Cardiac muscle cell (in vitro differentiated cells and primary cell): ENCODE measurements at regions not wholly inside any gene's neighbourhood (a gene's known extent, or its start where the extent isn't known, plus 50 kb on each side); places are given as distances from the start of the nearest gene placed in this dataset.
A peak's percentile ranks its signal among the peaks of the same experiment; 100 is the strongest.

ENCODE experiments used
- DNase-seq, 2 donors: peaks; one replicate each; pipeline versions ENCODE4 v3.0.0 to v3.0.0-alpha.2; 2010 to 2017; ENCODE audit warnings: low read depth in 1 of 2, low spot score in 1 of 2
- H3K27ac ChIP-seq: fragments of 200-600 bp; sonication (generic); 2 replicates; pipeline ENCODE4 v1.5.1; 2016
- H3K27me3 ChIP-seq: fragments of 200-600 bp; sonication (generic); 2 replicates; pipeline ENCODE4 v1.6.0; 2016; ENCODE audit warnings: control low read depth
- H3K36me3 ChIP-seq: fragments of 200-600 bp; sonication (generic); 2 replicates; pipeline ENCODE4 v1.5.1; 2016; ENCODE audit warnings: control low read depth
- H3K4me1 ChIP-seq: fragments of 200-600 bp; sonication (generic); 2 replicates; pipeline ENCODE4 v1.8.1; 2017; ENCODE audit warnings: low read depth, mild to moderate bottlenecking, mixed run types
- H3K4me3 ChIP-seq: fragments of 200-600 bp; sonication (generic); 2 replicates; pipeline ENCODE4 v1.5.1; 2016; ENCODE audit warnings: mild to moderate bottlenecking
- H3K9me3 ChIP-seq: fragments of 200-600 bp; sonication (generic); 2 replicates; pipeline ENCODE4 v1.5.1; 2017; ENCODE audit warnings: low read depth, mild to moderate bottlenecking, control low read depth
- TF ChIP-seq, protein P1 (sequence below): IDR thresholded peaks from 2 replicates; pipeline ENCODE4 v1.5.1; 2012; ENCODE audit warnings: low read depth, mild to moderate bottlenecking, low read length

DNA sequence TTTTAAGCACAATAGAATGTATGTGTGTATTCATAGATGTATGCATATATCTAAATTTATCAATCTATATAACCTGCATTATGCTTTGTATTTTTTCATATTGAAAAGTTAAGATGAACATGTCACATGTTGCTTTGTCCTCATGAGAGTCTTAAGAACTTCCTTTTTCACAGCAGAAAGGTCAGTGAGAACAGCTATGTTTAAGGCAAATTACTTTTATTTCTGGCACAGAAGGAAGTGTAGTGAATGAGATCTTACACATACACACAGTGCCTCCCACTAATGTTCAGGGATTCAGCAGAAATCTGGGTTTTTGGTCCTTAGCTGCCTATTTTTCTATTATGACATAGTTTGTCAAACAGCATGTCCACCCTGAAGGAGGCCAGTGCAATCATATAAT, 134.8 kb downstream of the TMEM26 start:
- H3K4me3 ChIP-seq = no peak overlapping the region
- TF ChIP-seq, protein P1, sequence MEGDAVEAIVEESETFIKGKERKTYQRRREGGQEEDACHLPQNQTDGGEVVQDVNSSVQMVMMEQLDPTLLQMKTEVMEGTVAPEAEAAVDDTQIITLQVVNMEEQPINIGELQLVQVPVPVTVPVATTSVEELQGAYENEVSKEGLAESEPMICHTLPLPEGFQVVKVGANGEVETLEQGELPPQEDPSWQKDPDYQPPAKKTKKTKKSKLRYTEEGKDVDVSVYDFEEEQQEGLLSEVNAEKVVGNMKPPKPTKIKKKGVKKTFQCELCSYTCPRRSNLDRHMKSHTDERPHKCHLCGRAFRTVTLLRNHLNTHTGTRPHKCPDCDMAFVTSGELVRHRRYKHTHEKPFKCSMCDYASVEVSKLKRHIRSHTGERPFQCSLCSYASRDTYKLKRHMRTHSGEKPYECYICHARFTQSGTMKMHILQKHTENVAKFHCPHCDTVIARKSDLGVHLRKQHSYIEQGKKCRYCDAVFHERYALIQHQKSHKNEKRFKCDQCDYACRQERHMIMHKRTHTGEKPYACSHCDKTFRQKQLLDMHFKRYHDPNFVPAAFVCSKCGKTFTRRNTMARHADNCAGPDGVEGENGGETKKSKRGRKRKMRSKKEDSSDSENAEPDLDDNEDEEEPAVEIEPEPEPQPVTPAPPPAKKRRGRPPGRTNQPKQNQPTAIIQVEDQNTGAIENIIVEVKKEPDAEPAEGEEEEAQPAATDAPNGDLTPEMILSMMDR = no peak

DNA sequence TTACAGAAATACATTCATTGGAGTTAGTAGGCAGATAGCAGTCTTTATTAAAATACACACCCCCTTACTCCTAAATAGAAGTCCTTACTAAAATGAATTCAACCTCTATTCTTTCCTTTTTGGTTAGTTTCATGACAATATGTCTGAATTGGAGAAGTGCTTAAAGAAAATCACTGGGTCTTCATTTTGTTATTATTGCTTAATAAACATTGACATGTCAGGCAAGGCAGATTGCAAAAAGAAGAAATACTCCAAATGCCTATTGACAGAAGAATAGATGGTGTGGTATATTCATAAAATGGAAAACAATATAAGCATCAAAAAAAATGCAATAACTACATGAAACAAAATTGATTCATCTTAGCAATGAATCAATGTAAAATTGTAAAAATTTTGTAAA, 135.5 kb downstream of the TMEM26 start:
- H3K4me3 ChIP-seq = no peak overlapping the region
- H3K27ac ChIP-seq = no peak overlapping the region
- H3K36me3 ChIP-seq = no peaks in the 10 kb centered on the region
- no peaks in the 10 kb centered on the region for H3K4me1 ChIP-seq
- no peaks in the 10 kb centered on the region for H3K27me3 ChIP-seq
- DNase-seq = no peak
- no peaks in the 10 kb centered on the region for H3K9me3 ChIP-seq
- TF ChIP-seq, protein P1 = no peak

More for the DNA sequence above, 134.8 kb downstream of the TMEM26 start:
- H3K27ac ChIP-seq = no peak overlapping the region
- H3K4me1 ChIP-seq = no peaks in the 10 kb centered on the region
- no peak for DNase-seq
- H3K36me3 ChIP-seq = no peaks in the 10 kb centered on the region
- no peaks in the 10 kb centered on the region for H3K27me3 ChIP-seq
- no peaks in the 10 kb centered on the region for H3K9me3 ChIP-seq

DNA sequence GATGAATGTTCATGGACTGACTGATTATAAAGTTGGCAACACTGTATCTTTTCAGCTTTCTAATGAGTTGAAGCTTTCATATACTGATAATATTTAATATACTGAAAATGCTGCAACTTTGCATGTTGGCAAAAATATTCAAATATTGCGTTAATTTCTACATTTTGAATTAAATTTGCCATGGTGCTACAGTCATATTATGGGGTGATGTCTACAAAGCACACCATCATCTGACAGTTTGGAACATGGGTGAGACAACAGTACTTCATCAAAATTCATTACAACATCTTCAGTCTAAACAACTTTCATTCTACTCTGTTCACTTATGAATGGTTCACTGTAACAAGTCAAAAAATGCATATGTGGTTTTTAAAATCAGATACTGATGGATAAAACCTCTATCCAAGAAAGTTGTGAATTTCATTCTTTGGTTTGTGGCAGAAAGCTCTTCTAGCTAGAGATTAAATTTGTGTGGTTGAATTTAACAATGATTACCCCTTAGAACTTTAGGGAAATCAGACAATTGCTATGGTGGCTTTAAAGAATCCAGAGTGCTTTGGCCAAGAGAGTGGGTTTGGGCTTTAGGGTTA, 136.4 kb downstream of the TMEM26 start:
- peak in 1 of 2 donors; percentile 47 for DNase-seq
- Histone ChIP-seq H3K4me1 (no peaks in the 10 kb centered on the region), H3K4me3 (no peak overlapping the region), H3K9me3 (no peaks in the 10 kb centered on the region), H3K27me3 (no peaks in the 10 kb centered on the region), H3K36me3 (no peaks in the 10 kb centered on the region), H3K27ac (no peak overlapping the region)
- TF ChIP-seq, protein P1 = no peak

DNA sequence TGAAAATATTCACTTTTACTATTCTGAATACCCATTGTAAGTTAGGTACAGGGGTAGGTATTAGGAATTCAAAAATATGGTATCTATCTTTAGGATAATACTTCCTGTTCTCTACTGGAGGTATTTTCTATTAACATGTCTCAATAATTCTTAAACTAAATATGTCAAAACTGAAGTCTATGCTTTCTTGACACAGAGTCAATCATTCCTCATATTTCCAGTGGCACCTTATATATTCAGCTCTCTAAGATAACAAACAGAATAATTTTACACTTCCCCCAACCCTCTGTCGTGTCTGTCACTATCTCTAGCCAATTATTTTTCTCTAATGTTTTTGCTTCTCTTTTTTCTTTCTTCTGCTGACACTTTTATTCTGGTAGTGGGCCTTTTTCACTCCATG, 138.9 kb downstream of the TMEM26 start:
- H3K36me3 ChIP-seq = no peaks in the 10 kb centered on the region
- no peak overlapping the region for H3K4me3 ChIP-seq
- no peaks in the 10 kb centered on the region for H3K4me1 ChIP-seq
- TF ChIP-seq, protein P1 = no peak
- no peaks in the 10 kb centered on the region for H3K9me3 ChIP-seq
- no peaks in the 10 kb centered on the region for H3K27me3 ChIP-seq
- H3K27ac ChIP-seq = no peak overlapping the region
- DNase-seq = no peak

DNA sequence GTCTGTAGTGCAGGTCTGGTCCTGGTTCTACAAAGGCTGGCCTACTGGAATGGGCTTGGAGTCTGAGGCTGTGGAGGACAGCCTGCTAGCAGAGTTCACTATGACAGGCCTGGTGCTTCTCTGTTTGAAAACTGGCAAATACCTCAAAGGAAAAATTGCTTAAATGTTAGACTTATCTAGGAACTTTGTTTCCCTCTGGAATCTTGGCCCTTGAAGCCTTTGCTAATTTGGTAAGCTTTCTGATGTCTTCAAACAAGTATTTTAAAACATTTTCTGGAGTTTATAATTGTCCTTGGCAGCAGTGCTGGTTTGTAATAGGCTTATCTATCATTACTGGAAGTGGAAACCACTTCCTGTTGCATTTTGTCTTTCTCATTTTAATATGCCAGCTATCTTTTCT, 139.7 kb downstream of the TMEM26 start:
- no peak overlapping the region for H3K27ac ChIP-seq
- H3K4me1 ChIP-seq = no peaks in the 10 kb centered on the region
- no peak overlapping the region for H3K4me3 ChIP-seq
- TF ChIP-seq, protein P1 = no peak
- no peaks in the 10 kb centered on the region for H3K9me3 ChIP-seq
- DNase-seq = peak in 1 of 2 donors; percentile 81
- H3K27me3 ChIP-seq = no peaks in the 10 kb centered on the region
- no peaks in the 10 kb centered on the region for H3K36me3 ChIP-seq

DNA sequence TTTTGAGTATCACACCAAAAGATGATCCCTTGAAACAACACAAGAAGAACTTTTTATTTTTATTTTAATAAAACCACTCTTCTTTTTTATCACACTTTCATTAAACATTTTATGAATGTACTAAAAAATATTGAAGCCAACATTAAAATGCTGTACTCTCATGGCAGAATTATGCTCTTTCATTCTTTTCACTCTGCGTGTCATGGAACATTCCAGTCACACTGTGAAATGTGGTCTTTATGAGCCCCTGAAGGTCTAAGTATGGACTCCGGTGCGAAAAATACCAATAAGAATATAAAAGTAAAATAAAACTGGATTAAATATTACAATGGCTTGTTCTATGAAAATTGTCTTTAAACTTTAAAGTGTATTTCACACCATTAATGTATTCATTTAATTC, 148.4 kb downstream of the TMEM26 start:
- DNase-seq = no peak

More for the DNA sequence above, 148.4 kb downstream of the TMEM26 start:
- no peak overlapping the region for H3K4me3 ChIP-seq
- no peaks in the 10 kb centered on the region for H3K9me3 ChIP-seq
- no peaks in the 10 kb centered on the region for H3K27me3 ChIP-seq
- H3K4me1 ChIP-seq = no peaks in the 10 kb centered on the region
- TF ChIP-seq, protein P1 = no peak
- H3K36me3 ChIP-seq = no peaks in the 10 kb centered on the region
- no peak overlapping the region for H3K27ac ChIP-seq
